K562 (cell line): ENCODE measurements at regions not wholly inside any gene's neighbourhood (a gene's known extent, or its start where the extent isn't known, plus 50 kb on each side); places are given as distances from the start of the nearest gene placed in this dataset.

Experiments
- ATAC-seq: fragments of 200-7000 bp; cut with Tn5 transposase; 3 replicates; pipeline ENCODE4 v1.9.1; 2020; ENCODE audit warnings: moderate library complexity
- BruUV-seq: library from RNA; stranded (reverse); fragments of 400-500 nt; replicated peaks from 2 replicates; lab custom pipeline; 2021; lab: Mats Ljungman, UMichigan
- CTCF ChIA-PET: fragments of 300-600 bp; formaldehyde crosslinking; extraction: SDS; loops from one replicate; lab custom pipeline; 2021; ENCODE audit warnings: low intra/inter-chr PET ratio; lab: Yijun Ruan, JAX
- POLR2A ChIA-PET: fragments of 300-600, 350-650 bp; sonication (Branson Sonifier 250); formaldehyde crosslinking; extraction: SDS; loops from one replicate; lab custom pipeline; 2021; ENCODE audit warnings: antibody characterized with exemption, inconsistent platforms; lab: Yijun Ruan, JAX
- DNase-seq, 4 experiments: peaks; one replicate each; pipeline versions ENCODE4 v3.0.0 to v3.0.0-alpha.2; 2011 to 2018; ENCODE audit warnings: low spot score in 3 of 4, mixed read lengths in 3 of 4; ENCODE audit errors: extremely low read depth in 1 of 4
- FAIRE-seq: peaks from 2 replicates; lab custom pipeline; 2011; peaks lifted over from hg19 to GRCh38; lab: Jason Lieb, UNC
- H2AFZ ChIP-seq: 2 replicates; pipeline ENCODE4 v1.6.0; 2011; ENCODE audit warnings: low read depth, low read length, control low read depth, inconsistent platforms
- H3K27ac ChIP-seq: fragments of 200-600 bp; 3 replicates; pipeline ENCODE4 v1.8.0; 2011; ENCODE audit warnings: low read depth, mild to moderate bottlenecking, control low read depth, inconsistent platforms, low read length, moderate library complexity, mixed read lengths; ENCODE audit errors: extremely low read depth
- H3K27me3 ChIP-seq, 2 experiments: fragments of 300-600 bp in 1 of 2; 2 replicates in 1 of 2; 3 replicates in 1 of 2; pipeline versions ENCODE4 v1.6.0 to v1.8.0; 2011; ENCODE audit warnings: inconsistent platforms in 2 of 2, low read length in 2 of 2, mild to moderate bottlenecking in 1 of 2, mixed read lengths in 1 of 2, moderate library complexity in 1 of 2; ENCODE audit not compliant: control insufficient read depth in 2 of 2, insufficient read depth in 2 of 2
- H3K36me3 ChIP-seq: fragments of 300-600 bp; 3 replicates; pipeline ENCODE4 v1.8.0; 2011; ENCODE audit warnings: mild to moderate bottlenecking, low read length, inconsistent platforms; ENCODE audit not compliant: control insufficient read depth, insufficient read depth
- H3K4me1 ChIP-seq, 2 experiments: fragments of 200-600 bp in 1 of 2; replicated peaks in 1 of 2; 2 replicates in 1 of 2; 3 replicates in 1 of 2; pipeline versions ENCODE4 v1.5.1 to v1.8.0; 2011; ENCODE audit warnings: inconsistent platforms in 2 of 2, low read length in 2 of 2, mild to moderate bottlenecking in 1 of 2, mixed read lengths in 1 of 2, moderate library complexity in 1 of 2; ENCODE audit not compliant: control insufficient read depth in 2 of 2, insufficient read depth in 2 of 2
- H3K4me2 ChIP-seq: 2 replicates; pipeline ENCODE4 v1.6.1; 2011; ENCODE audit warnings: low read length, control low read depth, inconsistent platforms, mixed read lengths; ENCODE audit not compliant: insufficient read depth
- H3K4me3 ChIP-seq: fragments of 200-600 bp; sonication (generic), shearing (Covaris generic); 2 replicates; pipeline ENCODE4 v1.5.1; 2016; ENCODE audit warnings: control low read depth, inconsistent platforms
- H3K79me2 ChIP-seq: fragments of 200-600 bp; 3 replicates; pipeline ENCODE4 v1.8.0; 2011; ENCODE audit warnings: low read length, inconsistent platforms; ENCODE audit not compliant: control insufficient read depth, insufficient read depth
- H3K9ac ChIP-seq, 2 experiments: 2 replicates each; pipeline versions ENCODE4 v1.6.0 to v1.6.1; 2011; ENCODE audit warnings: low read depth in 2 of 2, low read length in 2 of 2, control low read depth in 1 of 2, inconsistent platforms in 1 of 2, mild to moderate bottlenecking in 1 of 2, mixed read lengths in 1 of 2; ENCODE audit not compliant: insufficient read depth in 1 of 2
- H3K9me1 ChIP-seq: one replicate; pipeline ENCODE4 v1.6.0; 2011; ENCODE audit warnings: inconsistent platforms, mild to moderate bottlenecking, low read length, moderate library complexity; ENCODE audit not compliant: control insufficient read depth, insufficient read depth
- H3K9me3 ChIP-seq: replicated peaks from 2 replicates; pipeline ENCODE4 v1.5.1; 2011; ENCODE audit warnings: low read depth, low read length, inconsistent platforms; ENCODE audit not compliant: control insufficient read depth, insufficient read depth
- H4K20me1 ChIP-seq: replicated peaks from 2 replicates; pipeline ENCODE4 v1.6.1; 2011; ENCODE audit warnings: low read length, inconsistent platforms, mixed read lengths; ENCODE audit not compliant: control insufficient read depth, insufficient read depth
- MAFK ChIP-seq: IDR thresholded peaks from 2 replicates; pipeline ENCODE4 v1.6.1; 2011; ENCODE audit warnings: low read length, improper control_type of control experiment
- MCM5 ChIP-seq: fragments of 450-650 bp; IDR thresholded peaks from 2 replicates; pipeline ENCODE4 v1.6.1; 2016; ENCODE audit warnings: low read depth
- MEIS2 ChIP-seq: fragments of 450-650 bp; IDR thresholded peaks from 2 replicates; pipeline ENCODE4 v1.6.1; 2014; ENCODE audit warnings: mild to moderate bottlenecking; ENCODE audit not compliant: partially characterized antibody
- NFIC ChIP-seq: fragments of 450-650 bp; IDR thresholded peaks from 2 replicates; pipeline ENCODE4 v1.6.1; 2017; ENCODE audit warnings: mild to moderate bottlenecking, inconsistent platforms
- NR2C1 ChIP-seq, 2 experiments: fragments of 450-650 bp; IDR thresholded peaks; 2 replicates each; pipeline ENCODE4 v1.6.1; 2017; ENCODE audit warnings: mild to moderate bottlenecking in 2 of 2, antibody characterized with exemption in 1 of 2, inconsistent platforms in 1 of 2, missing compliant biosample characterization in 1 of 2, missing genetic modification characterization in 1 of 2
- WGBS: fragments of 100-300 bp; shearing (Covaris generic); methylation state at CpG from one replicate; pipeline ENCODE4 v1.1.6; 2016; ENCODE audit warnings: low coverage, mixed read lengths; ENCODE audit not compliant: insufficient coverage; ENCODE audit errors: missing lambda C conversion rate; 5-methylcytosine and 5-hydroxymethylcytosine counted together
- in situ Hi-C: fragments of 300-500 bp; cut with MboI; formaldehyde crosslinking; loops from 4 replicates; pipeline ENCODE4 v1.15.0; 2018; ENCODE audit warnings: inconsistent platforms, mixed read lengths
- intact Hi-C: fragments of 100-400 bp; cut with micrococcal nuclease; formaldehyde crosslinking; loops from 2 replicates; pipeline ENCODE4 v1.14.2; 2022
- TF ChIP-seq, protein P1 (sequence below): fragments of 250-450 bp; sonication (Bioruptor Pico); IDR thresholded peaks from 2 replicates; pipeline ENCODE4 v1.5.0; 2020; ENCODE audit warnings: mild to moderate bottlenecking
- TF ChIP-seq, protein P2 (sequence below), 2 experiments: IDR thresholded peaks in 1 of 2; conservative IDR thresholded peaks in 1 of 2; 2 replicates each; pipeline ENCODE4 v1.6.1; 2016; ENCODE audit warnings: low read depth in 2 of 2, mild to moderate bottlenecking in 1 of 2, missing compliant biosample characterization in 1 of 2, missing genetic modification characterization in 1 of 2, moderate library complexity in 1 of 2
- TF ChIP-seq, protein P3 (sequence below): fragments of 250-450 bp; sonication (Bioruptor Pico); IDR thresholded peaks from 2 replicates; pipeline ENCODE4 v1.8.0; 2022; ENCODE audit warnings: inconsistent platforms

DNA sequence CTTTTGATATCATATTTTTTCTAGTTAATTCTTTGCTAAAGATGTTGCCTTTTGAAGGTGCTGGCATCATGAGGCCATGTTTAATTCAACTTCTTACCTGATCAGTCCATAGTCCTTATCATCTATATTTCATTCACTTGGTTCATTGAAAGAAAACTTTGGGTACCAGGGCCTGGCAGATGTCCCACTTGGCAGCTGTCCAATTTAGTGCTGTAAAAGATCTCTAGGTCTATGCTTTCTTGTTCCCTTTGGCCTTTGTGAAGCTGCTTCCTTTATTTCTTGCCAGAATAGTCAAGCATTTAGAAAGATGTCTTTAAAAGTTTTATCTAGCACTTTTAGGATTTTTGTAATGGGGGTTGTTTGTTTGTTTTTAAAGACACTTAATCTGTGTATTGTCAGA is 61.7 kb upstream of the EYA4 start:
- intact Hi-C loops = no loop called here
- BruUV-seq = no TSS peak
- ChIA-PET CTCF (no interaction called here), POLR2A (no interaction called here)
- Histone ChIP-seq H3K9me3 (no peaks in the 10 kb centered on the region), H3K27ac (no peak overlapping the region), H3K9me1 (no peaks in the 10 kb centered on the region), H3K4me1 (no peaks in the 10 kb centered on the region), H3K27me3 (no peaks in the 10 kb centered on the region), H3K4me2 (no peak overlapping the region), H3K4me3 (no peak overlapping the region), H3K36me3 (no peaks in the 10 kb centered on the region), H3K9ac (no peak overlapping the region), H3K79me2 (no peaks in the 10 kb centered on the region), H2AFZ (no peak overlapping the region), H4K20me1 (no peaks in the 10 kb centered on the region)
- TF ChIP-seq MEIS2 (no peak), NFIC (peak; percentile 64)
- ATAC-seq (no peak), DNase-seq (no peak), FAIRE-seq (no peak)
- in situ Hi-C loops = no loop called here

DNA sequence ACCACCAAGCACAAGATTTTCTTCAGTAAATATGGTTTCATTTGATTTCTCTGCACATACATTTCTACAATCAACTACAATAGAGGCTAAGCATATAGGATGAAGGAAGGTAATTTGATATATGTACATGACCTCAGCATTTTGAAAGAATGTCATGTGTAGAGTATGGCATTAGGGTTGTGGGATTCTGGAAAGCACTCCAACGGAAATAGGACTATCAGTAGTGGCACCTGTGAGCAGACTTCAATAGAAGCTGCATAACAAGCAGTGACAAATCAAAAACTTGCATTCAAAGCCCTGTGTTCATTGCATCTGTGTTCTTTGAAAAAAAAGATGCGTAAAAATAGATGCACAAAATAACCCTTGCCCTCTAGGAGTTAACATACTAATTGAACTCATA is 57.5 kb upstream of the EYA4 start:
- Histone ChIP-seq H3K4me1 (no peaks in the 10 kb centered on the region), H3K9me3 (no peaks in the 10 kb centered on the region), H4K20me1 (no peaks in the 10 kb centered on the region), H2AFZ (no peak overlapping the region), H3K79me2 (no peaks in the 10 kb centered on the region), H3K9me1 (no peaks in the 10 kb centered on the region), H3K9ac (no peak overlapping the region), H3K4me2 (no peak overlapping the region), H3K27me3 (no peaks in the 10 kb centered on the region), H3K36me3 (no peaks in the 10 kb centered on the region), H3K27ac (no peak overlapping the region), H3K4me3 (no peak overlapping the region)
- CTCF ChIA-PET = no interaction called here
- no TSS peak for BruUV-seq
- in situ Hi-C loops (no loop called here), intact Hi-C loops (loop anchor here (2.0 to 10.0 kb wide), 3 partner anchors 331 to 731 kb away; no protein-coding TSS in a partner anchor)
- no peak for FAIRE-seq
- no peak for ATAC-seq
- no peak for DNase-seq
- POLR2A ChIA-PET = no interaction called here
- 3% methylated on average over 2 of the region's 2 CpGs for WGBS
- TF ChIP-seq, protein P1, sequence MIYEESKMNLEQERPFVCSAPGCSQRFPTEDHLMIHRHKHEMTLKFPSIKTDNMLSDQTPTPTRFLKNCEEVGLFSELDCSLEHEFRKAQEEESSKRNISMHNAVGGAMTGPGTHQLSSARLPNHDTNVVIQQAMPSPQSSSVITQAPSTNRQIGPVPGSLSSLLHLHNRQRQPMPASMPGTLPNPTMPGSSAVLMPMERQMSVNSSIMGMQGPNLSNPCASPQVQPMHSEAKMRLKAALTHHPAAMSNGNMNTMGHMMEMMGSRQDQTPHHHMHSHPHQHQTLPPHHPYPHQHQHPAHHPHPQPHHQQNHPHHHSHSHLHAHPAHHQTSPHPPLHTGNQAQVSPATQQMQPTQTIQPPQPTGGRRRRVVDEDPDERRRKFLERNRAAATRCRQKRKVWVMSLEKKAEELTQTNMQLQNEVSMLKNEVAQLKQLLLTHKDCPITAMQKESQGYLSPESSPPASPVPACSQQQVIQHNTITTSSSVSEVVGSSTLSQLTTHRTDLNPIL (CRISPR knock-in tag) = no peak
- TF ChIP-seq, protein P2, sequence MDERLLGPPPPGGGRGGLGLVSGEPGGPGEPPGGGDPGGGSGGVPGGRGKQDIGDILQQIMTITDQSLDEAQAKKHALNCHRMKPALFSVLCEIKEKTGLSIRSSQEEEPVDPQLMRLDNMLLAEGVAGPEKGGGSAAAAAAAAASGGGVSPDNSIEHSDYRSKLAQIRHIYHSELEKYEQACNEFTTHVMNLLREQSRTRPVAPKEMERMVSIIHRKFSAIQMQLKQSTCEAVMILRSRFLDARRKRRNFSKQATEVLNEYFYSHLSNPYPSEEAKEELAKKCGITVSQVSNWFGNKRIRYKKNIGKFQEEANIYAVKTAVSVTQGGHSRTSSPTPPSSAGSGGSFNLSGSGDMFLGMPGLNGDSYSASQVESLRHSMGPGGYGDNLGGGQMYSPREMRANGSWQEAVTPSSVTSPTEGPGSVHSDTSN (CRISPR knock-in tag; IDR thresholded peaks at IDR 0.05; ENCODE audit: low read depth) = no peak
- TF ChIP-seq, protein P2 (tag; conservative IDR thresholded peaks at IDR 0.05; ENCODE audit: low read depth) = no peak
- TF ChIP-seq MCM5 (no peak), MAFK (no peak), NR2C1 (IDR thresholded peaks at IDR 0.05) (no peak), NR2C1 (tag; IDR thresholded peaks at IDR 0.05) (no peak)
- TF ChIP-seq, protein P3, sequence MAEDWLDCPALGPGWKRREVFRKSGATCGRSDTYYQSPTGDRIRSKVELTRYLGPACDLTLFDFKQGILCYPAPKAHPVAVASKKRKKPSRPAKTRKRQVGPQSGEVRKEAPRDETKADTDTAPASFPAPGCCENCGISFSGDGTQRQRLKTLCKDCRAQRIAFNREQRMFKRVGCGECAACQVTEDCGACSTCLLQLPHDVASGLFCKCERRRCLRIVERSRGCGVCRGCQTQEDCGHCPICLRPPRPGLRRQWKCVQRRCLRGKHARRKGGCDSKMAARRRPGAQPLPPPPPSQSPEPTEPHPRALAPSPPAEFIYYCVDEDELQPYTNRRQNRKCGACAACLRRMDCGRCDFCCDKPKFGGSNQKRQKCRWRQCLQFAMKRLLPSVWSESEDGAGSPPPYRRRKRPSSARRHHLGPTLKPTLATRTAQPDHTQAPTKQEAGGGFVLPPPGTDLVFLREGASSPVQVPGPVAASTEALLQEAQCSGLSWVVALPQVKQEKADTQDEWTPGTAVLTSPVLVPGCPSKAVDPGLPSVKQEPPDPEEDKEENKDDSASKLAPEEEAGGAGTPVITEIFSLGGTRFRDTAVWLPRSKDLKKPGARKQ (CRISPR knock-in tag) = no peak
